ENCODE measurements at regions not wholly inside any gene's neighbourhood (a gene's known extent, or its start where the extent isn't known, plus 50 kb on each side); places are given as distances from the start of the nearest gene placed in this dataset.
A peak's percentile ranks its signal among the peaks of the same experiment; 100 is the strongest.

DNA sequence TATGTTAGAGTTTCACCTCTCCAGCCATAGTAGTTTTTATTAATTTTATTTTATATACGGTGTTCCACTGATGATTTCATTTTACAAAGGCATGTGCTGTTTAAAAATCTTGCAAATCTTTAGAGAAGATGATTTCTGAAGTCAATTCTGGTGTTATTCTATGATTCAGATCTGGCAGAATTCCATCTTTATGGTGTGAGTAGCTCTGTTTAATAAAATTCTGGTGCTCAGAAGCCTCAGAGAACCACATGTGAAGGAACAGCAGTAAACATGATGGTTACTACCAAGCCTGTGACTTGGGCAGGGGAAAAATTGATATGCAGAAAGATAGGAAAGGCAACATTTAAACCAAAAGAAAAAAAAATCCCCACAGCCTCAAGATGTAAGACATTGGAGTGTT, 299.7 kb downstream of the NPR3 start:
- intact Hi-C loops (cut with micrococcal nuclease; ENCODE audit: unreplicated experiment) = no loop called here
- ChIA-PET CTCF (ENCODE audit: low intra/inter-chr PET ratio, low total read pairs) (no interaction called here), POLR2A (no interaction called here)
- in situ Hi-C loops (cut with HindIII; ENCODE audit: extremely low pct_ligation_motif_present, low pct_unique_long_range_greater_than_20kb) = no loop called here
- Histone ChIP-seq H3K9me3 (ENCODE audit: low read length) (0 out of 2 replicates have a peak, but pooled peaks cover 7% of the 10 kb centered on the region), H3K4me1 (ENCODE audit: insufficient read depth, low read length) (no peaks in the 10 kb centered on the region), H3K4me3 (replicated peaks in 1 of 3; ENCODE audit: insufficient read depth in 1 of 3, low read depth in 2 of 3, low read length in 3 of 3) (no peak overlapping the region), H4K20me1 (ENCODE audit: insufficient read depth, low read length) (no peaks in the 10 kb centered on the region), H3K27me3 (ENCODE audit: control insufficient read depth in 1 of 2, insufficient read depth in 2 of 2, low read length in 2 of 2) (no peaks in the 10 kb centered on the region), H3K27ac (ENCODE audit: extremely low read length, insufficient read depth, low read length) (no peak overlapping the region), H3K4me2 (ENCODE audit: low read depth, low read length) (no peak overlapping the region), H3K36me3 (replicated peaks in 1 of 2; ENCODE audit: control insufficient read depth in 1 of 2, insufficient read depth in 2 of 2, low read length in 2 of 2) (no peaks in the 10 kb centered on the region), H3K9ac (ENCODE audit: insufficient read depth, low read depth, low read length) (no peak overlapping the region), H3K79me2 (ENCODE audit: insufficient read depth, low read length) (no peaks in the 10 kb centered on the region), H2AFZ (ENCODE audit: low read length) (no peak overlapping the region)
- FAIRE-seq = no peak
- BruUV-seq (replicated peaks) = no TSS peak
- 0% methylated on average over 1 of the region's 1 CpG for WGBS (ENCODE audit: low lambda C conversion rate)
- ATAC-seq = no peak
- DNase-seq (ENCODE audit: low spot score) = no peak
- TF ChIP-seq NFYB (CRISPR knock-in tag; IDR thresholded peaks at IDR 0.05) = no peak

DNA sequence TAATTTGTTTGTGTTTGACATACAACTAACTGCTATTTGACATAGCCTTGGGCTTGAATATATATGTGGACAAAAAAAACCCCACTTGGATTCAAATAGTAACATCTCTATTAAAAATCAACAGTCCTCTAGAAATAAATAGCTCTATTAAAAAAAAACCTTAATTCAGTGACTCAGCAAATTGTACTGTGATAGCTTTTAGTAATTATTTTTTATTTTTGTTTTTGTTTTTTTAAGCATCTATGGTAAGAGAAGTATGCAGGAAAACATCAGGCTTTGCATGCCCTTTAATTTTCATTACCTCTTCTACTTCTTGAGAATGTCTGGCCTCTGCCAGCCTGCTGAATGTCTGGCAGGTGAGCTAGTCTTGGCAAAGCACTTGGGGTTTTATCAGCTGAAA, 300.7 kb downstream of the NPR3 start:
- CTCF ChIA-PET (ENCODE audit: low intra/inter-chr PET ratio, low total read pairs) = no interaction called here
- DNase-seq (ENCODE audit: low spot score) (no peak), FAIRE-seq (no peak), ATAC-seq (no peak)
- intact Hi-C loops (cut with micrococcal nuclease; ENCODE audit: unreplicated experiment) = no loop called here
- POLR2A ChIA-PET = no interaction called here
- Histone ChIP-seq H3K4me2 (ENCODE audit: low read depth, low read length) (no peak overlapping the region), H3K9me3 (ENCODE audit: low read length) (0 out of 2 replicates have a peak, but pooled peaks cover 7% of the 10 kb centered on the region), H3K27me3 (ENCODE audit: control insufficient read depth in 1 of 2, insufficient read depth in 2 of 2, low read length in 2 of 2) (no peaks in the 10 kb centered on the region), H3K4me1 (ENCODE audit: insufficient read depth, low read length) (no peaks in the 10 kb centered on the region), H3K79me2 (ENCODE audit: insufficient read depth, low read length) (no peaks in the 10 kb centered on the region), H3K36me3 (replicated peaks in 1 of 2; ENCODE audit: control insufficient read depth in 1 of 2, insufficient read depth in 2 of 2, low read length in 2 of 2) (no peaks in the 10 kb centered on the region), H3K4me3 (replicated peaks in 1 of 3; ENCODE audit: insufficient read depth in 1 of 3, low read depth in 2 of 3, low read length in 3 of 3) (no peak overlapping the region), H3K9ac (ENCODE audit: insufficient read depth, low read depth, low read length) (no peak overlapping the region), H4K20me1 (ENCODE audit: insufficient read depth, low read length) (no peaks in the 10 kb centered on the region), H2AFZ (ENCODE audit: low read length) (no peak overlapping the region), H3K27ac (ENCODE audit: extremely low read length, insufficient read depth, low read length) (no peak overlapping the region)
- in situ Hi-C loops (cut with HindIII; ENCODE audit: extremely low pct_ligation_motif_present, low pct_unique_long_range_greater_than_20kb) = no loop called here
- no TSS peak for BruUV-seq (replicated peaks)
- no peak for TF ChIP-seq ZNF484 (CRISPR knock-in tag; IDR thresholded peaks at IDR 0.05; ENCODE audit: borderline replicate concordance, low read depth)
- peak in 1 of 2 experiments; percentile 66; a peak in 3 of 4 replicates for TF ChIP-seq MAFK (conservative IDR thresholded peaks at IDR 0.05 in 1 of 2, IDR thresholded peaks at IDR 0.05 in 1 of 2; ENCODE audit: low read length in 2 of 2)
- TF ChIP-seq NFE2L2 (IDR thresholded peaks at IDR 0.05; ENCODE audit: low read length) = peak; percentile 65; the same call in 1 of the 2 replicates
